ENCODE measurements at regions not wholly inside any gene's neighbourhood (a gene's known extent, or its start where the extent isn't known, plus 50 kb on each side); places are given as distances from the start of the nearest gene placed in this dataset.
A peak's percentile ranks its signal among the peaks of the same experiment; 100 is the strongest.

DNA sequence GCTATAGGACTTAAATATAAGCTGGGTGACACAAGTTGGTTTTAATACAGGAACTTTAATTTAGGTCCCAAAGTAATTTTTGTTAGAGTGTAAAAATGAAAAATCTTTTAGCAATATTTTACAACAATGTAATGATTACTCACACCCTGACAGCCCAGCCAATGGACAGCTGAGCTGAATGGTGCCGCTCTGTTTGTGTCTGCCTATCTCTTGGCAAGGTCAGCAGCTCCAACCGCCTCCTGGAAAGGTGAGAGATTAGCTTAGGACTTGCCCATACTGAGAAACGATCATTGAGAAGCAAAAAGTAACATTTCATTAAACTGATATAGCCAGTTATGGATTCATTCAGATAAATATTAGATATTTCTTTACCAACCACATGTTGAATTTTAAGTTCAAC, 463.6 kb upstream of the CD180 start:
- DNase-seq: no peak
- WGBS: 60% methylated on average over 3 of the region's 3 CpGs
- Histone ChIP-seq H3K27me3 (ENCODE audit: control insufficient read depth, insufficient read depth) (no peaks in the 10 kb centered on the region), H3K9me3 (ENCODE audit: control insufficient read depth, low read length) (no peaks in the 10 kb centered on the region), H3K4me1 (ENCODE audit: control insufficient read depth, insufficient read depth, low read length) (no peaks in the 10 kb centered on the region), H3K4me3 (ENCODE audit: low read length) (no peak overlapping the region), H3K27ac (ENCODE audit: low read length) (no peak overlapping the region)
- intact Hi-C loops (cut with DNase I): no loop called here
- no peak for ATAC-seq

DNA sequence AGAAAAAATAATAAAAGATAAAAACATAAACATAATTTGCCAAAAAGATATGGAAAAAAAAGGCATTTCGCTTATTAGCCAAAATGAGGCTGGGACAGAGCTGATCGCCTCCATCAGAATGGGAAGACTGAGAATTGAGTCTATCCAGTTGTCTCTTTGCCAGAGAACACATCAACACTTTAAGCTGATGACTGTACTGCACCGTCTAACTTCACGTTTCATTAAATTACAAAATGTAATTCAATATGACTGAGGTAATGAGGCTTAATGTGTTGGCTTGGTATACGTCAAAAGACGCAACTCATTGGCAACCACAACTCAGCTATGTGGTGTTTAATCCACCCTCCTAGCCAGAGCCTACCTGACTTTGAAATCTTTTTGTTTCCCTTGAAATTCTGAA, 462.7 kb upstream of the CD180 start:
- ATAC-seq: peak; percentile 73 to 95
- 46% methylated on average over 6 of the region's 6 CpGs for WGBS
- no peak for DNase-seq
- H3K27me3 ChIP-seq (ENCODE audit: control insufficient read depth, insufficient read depth): no peaks in the 10 kb centered on the region
- intact Hi-C loops (cut with DNase I): no loop called here
- H3K4me3 ChIP-seq (ENCODE audit: low read length): no peak overlapping the region
- no peak overlapping the region for H3K27ac ChIP-seq (ENCODE audit: low read length)
- no peaks in the 10 kb centered on the region for H3K9me3 ChIP-seq (ENCODE audit: control insufficient read depth, low read length)
- no peaks in the 10 kb centered on the region for H3K4me1 ChIP-seq (ENCODE audit: control insufficient read depth, insufficient read depth, low read length)

DNA sequence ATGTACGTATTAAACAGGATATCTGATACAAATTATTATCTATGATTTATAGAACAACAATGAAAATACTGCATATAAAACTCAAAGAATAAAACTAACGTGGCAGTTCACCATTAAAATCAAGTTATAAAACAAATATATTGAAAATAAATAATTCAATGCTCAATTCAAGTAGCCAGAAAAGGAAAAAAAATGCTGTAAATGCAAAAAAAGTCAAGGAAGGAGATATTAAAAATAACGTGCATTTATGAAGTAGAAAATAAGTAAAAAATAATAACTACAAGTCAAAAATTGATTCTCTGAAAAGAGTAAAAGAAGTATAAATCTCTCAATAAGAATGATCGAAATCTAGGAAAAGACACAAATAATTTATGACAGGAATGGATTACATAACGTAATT, 460.5 kb upstream of the CD180 start:
- no peak overlapping the region for H3K4me3 ChIP-seq (ENCODE audit: low read length)
- ATAC-seq: no peak

DNA sequence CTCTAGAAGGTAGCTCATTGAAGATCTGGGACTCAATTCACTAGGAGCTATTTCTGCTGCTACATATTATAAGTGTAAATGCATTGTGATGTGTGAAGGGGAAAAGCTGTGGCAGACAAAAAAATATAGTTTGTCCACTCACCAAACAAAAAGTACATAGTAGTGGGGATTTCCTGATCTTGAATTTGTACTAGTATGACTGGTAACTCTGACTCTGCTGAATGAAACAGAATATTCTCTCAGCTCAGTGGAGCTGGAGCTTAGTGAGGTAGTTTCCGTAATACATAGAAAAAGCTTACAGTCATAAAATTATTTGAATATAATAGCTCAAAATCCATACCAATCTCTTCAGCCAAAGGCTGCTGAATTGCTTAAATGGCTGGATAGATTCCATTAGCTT, 455.6 kb upstream of the CD180 start:
- Histone ChIP-seq H3K9me3 (ENCODE audit: control insufficient read depth, low read length) (no peaks in the 10 kb centered on the region), H3K4me3 (ENCODE audit: low read length) (no peak overlapping the region), H3K27me3 (ENCODE audit: control insufficient read depth, insufficient read depth) (no peaks in the 10 kb centered on the region), H3K27ac (ENCODE audit: low read length) (no peak overlapping the region), H3K4me1 (ENCODE audit: control insufficient read depth, insufficient read depth, low read length) (peaks cover 3% of the 10 kb centered on the region)
- DNase-seq: no peak
- no peak for ATAC-seq
- 62% methylated on average over 1 of the region's 1 CpG for WGBS
- intact Hi-C loops (cut with DNase I): no loop called here

More for the DNA sequence above, 460.5 kb upstream of the CD180 start:
- H3K4me1 ChIP-seq (ENCODE audit: control insufficient read depth, insufficient read depth, low read length): no peaks in the 10 kb centered on the region
- H3K27me3 ChIP-seq (ENCODE audit: control insufficient read depth, insufficient read depth): no peaks in the 10 kb centered on the region
- intact Hi-C loops (cut with DNase I): no loop called here
- no peaks in the 10 kb centered on the region for H3K9me3 ChIP-seq (ENCODE audit: control insufficient read depth, low read length)
- no peak overlapping the region for H3K27ac ChIP-seq (ENCODE audit: low read length)
- 87% methylated on average over 5 of the region's 5 CpGs for WGBS
- no peak for DNase-seq

DNA sequence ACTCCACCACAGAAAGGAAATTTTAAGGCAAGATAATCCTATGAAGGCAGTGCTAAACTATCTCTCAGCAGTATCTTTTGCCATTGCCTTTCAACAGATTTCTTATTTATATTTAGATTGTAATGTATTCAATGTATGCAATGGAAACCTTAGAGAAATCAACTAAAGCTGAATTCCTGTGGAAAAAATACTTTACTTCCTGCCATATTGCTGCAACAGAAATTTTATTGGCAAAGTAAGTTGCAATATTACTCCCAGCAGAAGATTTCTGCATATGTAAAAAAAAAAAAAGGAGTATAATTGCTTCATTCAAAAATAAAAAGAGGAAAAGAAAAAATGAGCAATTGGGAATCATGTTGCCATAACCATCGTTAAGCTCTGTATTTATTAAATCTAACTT, 454.6 kb upstream of the CD180 start:
- H3K9me3 ChIP-seq (ENCODE audit: control insufficient read depth, low read length): no peaks in the 10 kb centered on the region
- WGBS: 55% methylated on average over 1 of the region's 1 CpG
- H3K27ac ChIP-seq (ENCODE audit: low read length): no peak overlapping the region
- no peaks in the 10 kb centered on the region for H3K27me3 ChIP-seq (ENCODE audit: control insufficient read depth, insufficient read depth)
- H3K4me1 ChIP-seq (ENCODE audit: control insufficient read depth, insufficient read depth, low read length): peaks cover 3% of the 10 kb centered on the region
- ATAC-seq: no peak
- intact Hi-C loops (cut with DNase I): no loop called here
- no peak for DNase-seq
- H3K4me3 ChIP-seq (ENCODE audit: low read length): no peak overlapping the region

DNA sequence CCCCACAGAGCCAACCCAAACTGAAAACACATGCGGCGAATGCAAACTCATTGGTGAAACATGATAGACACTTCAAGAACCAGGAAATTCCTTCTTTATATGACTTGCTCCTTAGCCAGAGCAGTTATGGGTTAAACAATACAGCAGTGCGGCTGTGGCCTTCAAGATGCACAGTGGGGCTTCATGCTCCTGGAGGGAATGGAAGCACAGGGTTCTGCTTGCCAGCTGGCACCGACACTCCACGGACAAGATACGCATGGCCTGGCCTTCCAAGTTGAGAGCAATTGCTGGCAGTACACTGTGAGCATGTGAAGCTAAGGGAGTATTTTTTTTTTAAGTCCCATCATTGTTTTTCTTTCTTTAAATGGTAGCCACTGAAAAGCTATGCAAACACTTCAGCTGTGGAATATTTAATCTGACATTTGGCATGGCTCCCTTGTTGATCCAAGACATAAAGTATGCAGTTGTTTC, 451.6 kb upstream of the CD180 start:
- peak overlapping the region; percentile 56 for H3K27ac ChIP-seq (ENCODE audit: low read length)
- peaks cover 3% of the 10 kb centered on the region for H3K4me1 ChIP-seq (ENCODE audit: control insufficient read depth, insufficient read depth, low read length)

DNA sequence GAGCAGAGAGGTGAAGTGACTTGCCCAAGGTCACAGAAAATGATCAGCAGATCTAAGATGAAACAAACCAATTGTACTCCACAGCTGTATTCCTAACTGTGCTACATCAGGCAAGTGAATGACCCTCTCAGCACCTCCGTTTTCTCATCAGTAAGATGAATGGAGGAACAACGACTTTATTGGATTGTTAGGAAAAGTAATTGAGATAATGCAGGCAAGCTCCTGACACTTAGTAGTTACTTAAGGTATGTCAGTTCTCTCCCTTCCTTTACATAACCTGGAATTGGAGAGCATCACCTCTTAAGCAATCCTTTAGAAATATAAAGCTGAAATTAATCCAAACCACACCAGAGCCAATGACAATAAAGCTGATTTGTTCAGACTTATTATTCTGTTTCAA, 451.2 kb upstream of the CD180 start:
- ATAC-seq (no peak), DNase-seq (no peak)
- peak overlapping the region; percentile 56 for H3K27ac ChIP-seq (ENCODE audit: low read length)
- intact Hi-C loops (cut with DNase I): no loop called here
- 68% methylated on average over 2 of the region's 2 CpGs for WGBS
- H3K4me3 ChIP-seq (ENCODE audit: low read length): no peak overlapping the region
- no peaks in the 10 kb centered on the region for H3K27me3 ChIP-seq (ENCODE audit: control insufficient read depth, insufficient read depth)
- peaks cover 3% of the 10 kb centered on the region for H3K4me1 ChIP-seq (ENCODE audit: control insufficient read depth, insufficient read depth, low read length)
- H3K9me3 ChIP-seq (ENCODE audit: control insufficient read depth, low read length): no peaks in the 10 kb centered on the region

More for the DNA sequence above, 451.6 kb upstream of the CD180 start:
- DNase-seq (peak; percentile 84 to 97 (median 93)), ATAC-seq (peak; percentile 96 to 99)
- intact Hi-C loops (cut with DNase I): no loop called here
- Histone ChIP-seq H3K4me3 (ENCODE audit: low read length) (no peak overlapping the region), H3K9me3 (ENCODE audit: control insufficient read depth, low read length) (no peaks in the 10 kb centered on the region), H3K27me3 (ENCODE audit: control insufficient read depth, insufficient read depth) (no peaks in the 10 kb centered on the region)
- 35% methylated on average over 6 of the region's 6 CpGs for WGBS

DNA sequence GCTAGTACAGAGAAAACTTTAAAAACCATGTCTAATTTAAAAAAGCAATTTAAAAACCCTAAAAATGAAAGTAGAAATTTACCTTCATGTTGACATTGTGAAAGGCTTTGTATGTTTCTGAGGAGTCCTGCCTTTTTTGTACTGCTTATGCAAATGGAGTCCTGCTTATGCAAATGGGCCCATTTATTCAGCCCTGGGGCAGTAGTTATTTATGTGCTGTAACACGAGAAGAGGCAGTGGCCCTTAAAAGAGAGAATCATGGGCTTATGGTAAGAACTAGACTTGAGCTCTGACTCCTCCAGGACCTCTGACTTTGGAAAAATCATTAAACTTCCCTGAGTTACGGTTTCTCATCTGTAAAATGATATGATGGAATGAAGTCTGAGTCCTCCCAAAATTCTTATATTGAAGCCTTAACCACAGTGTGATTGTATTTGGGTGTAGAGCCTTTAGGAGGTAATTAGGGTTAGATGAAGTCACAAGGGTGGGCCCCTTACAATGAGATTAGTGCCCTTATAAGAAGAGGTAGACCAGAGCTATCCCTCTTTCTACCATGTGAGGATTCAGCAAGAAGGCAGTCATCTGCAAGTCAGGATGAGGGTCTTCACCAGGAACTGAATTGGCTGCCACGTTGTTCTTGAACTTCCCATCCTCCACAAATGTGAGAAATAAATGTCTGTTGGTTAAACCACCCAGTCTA, 447.8 kb upstream of the CD180 start:
- intact Hi-C loops (cut with DNase I): no loop called here
- no peak overlapping the region for H3K27ac ChIP-seq (ENCODE audit: low read length)
- 93% methylated on average over 3 of the region's 3 CpGs for WGBS

DNA sequence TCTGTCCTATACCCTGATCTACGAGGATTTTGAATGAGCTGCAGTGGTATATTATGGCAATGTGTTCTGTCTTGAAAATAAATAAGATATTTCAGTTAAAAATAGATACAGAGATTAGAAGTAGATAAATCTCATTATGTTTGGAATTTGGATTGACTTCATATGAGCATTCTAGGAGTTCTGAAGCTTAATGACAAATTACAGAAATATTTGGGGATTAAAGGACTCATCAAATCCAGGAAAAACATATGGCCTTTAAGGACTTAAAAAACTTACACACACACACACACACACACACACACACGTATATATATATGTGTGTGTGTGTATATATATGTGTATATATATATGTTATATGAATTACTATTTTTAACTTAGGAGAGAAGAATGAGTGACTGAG, 446.9 kb upstream of the CD180 start:
- WGBS: 60% methylated on average over 2 of the region's 2 CpGs
- Histone ChIP-seq H3K4me1 (ENCODE audit: control insufficient read depth, insufficient read depth, low read length) (peaks cover 4% of the 10 kb centered on the region), H3K4me3 (ENCODE audit: low read length) (no peak overlapping the region), H3K27ac (ENCODE audit: low read length) (no peak overlapping the region), H3K27me3 (ENCODE audit: control insufficient read depth, insufficient read depth) (no peaks in the 10 kb centered on the region), H3K9me3 (ENCODE audit: control insufficient read depth, low read length) (no peaks in the 10 kb centered on the region)
- DNase-seq: no peak
- ATAC-seq: no peak
- intact Hi-C loops (cut with DNase I): no loop called here

More for the DNA sequence above, 447.8 kb upstream of the CD180 start:
- no peak overlapping the region for H3K4me3 ChIP-seq (ENCODE audit: low read length)
- ATAC-seq (no peak), DNase-seq (no peak)
- peaks cover 7% of the 10 kb centered on the region for H3K4me1 ChIP-seq (ENCODE audit: control insufficient read depth, insufficient read depth, low read length)
- no peaks in the 10 kb centered on the region for H3K27me3 ChIP-seq (ENCODE audit: control insufficient read depth, insufficient read depth)
- no peaks in the 10 kb centered on the region for H3K9me3 ChIP-seq (ENCODE audit: control insufficient read depth, low read length)

DNA sequence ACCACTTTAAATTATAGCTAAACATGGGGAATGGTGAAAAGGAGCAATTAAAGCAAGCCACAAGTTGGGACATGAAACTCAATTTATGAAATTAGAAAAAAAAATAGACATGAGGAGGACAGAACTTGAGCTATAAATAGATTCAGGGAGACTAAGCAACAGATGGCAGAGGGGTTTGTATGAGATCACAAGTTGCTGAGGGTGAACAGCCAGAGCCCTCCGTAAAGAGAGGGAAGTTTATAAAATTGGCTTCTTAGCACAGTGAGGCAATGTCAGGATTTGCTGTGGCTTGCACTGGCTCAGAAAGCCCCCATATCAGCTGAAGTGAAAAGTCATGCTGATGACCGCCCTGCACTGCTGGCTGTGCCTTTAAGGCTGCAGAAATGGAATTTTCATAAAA, 443.4 kb upstream of the CD180 start:
- intact Hi-C loops (cut with DNase I): no loop called here
- WGBS: 40% methylated on average over 2 of the region's 2 CpGs

DNA sequence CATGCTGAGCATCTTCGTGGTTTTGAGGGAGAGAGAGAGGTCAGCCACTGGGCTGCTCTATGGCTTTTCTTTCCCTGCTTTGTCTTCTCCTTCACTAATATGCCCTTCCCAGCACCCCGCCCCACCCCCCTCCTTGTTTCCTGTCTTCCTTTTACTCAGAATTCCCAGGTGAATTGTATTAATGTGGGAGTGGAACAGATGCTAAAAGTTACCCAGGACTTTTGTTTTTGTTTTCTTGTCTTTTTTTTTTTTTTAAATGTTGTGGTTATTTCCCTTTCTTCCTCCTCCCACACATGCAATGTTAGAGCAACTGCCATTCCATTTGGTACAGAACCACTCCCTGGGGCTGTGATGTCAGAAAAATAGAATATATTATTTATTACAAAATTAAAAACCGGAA, 442.7 kb upstream of the CD180 start:
- Histone ChIP-seq H3K27me3 (ENCODE audit: control insufficient read depth, insufficient read depth) (no peaks in the 10 kb centered on the region), H3K27ac (ENCODE audit: low read length) (no peak overlapping the region), H3K4me1 (ENCODE audit: control insufficient read depth, insufficient read depth, low read length) (peaks cover 4% of the 10 kb centered on the region), H3K4me3 (ENCODE audit: low read length) (no peak overlapping the region), H3K9me3 (ENCODE audit: control insufficient read depth, low read length) (no peaks in the 10 kb centered on the region)
- ATAC-seq (no peak), DNase-seq (peak in 1 of 3 donors; percentile 65)
- 55% methylated on average over 3 of the region's 3 CpGs for WGBS
- intact Hi-C loops (cut with DNase I): no loop called here

More for the DNA sequence above, 443.4 kb upstream of the CD180 start:
- Histone ChIP-seq H3K27me3 (ENCODE audit: control insufficient read depth, insufficient read depth) (no peaks in the 10 kb centered on the region), H3K9me3 (ENCODE audit: control insufficient read depth, low read length) (no peaks in the 10 kb centered on the region), H3K4me1 (ENCODE audit: control insufficient read depth, insufficient read depth, low read length) (peaks cover 4% of the 10 kb centered on the region), H3K4me3 (ENCODE audit: low read length) (no peak overlapping the region), H3K27ac (ENCODE audit: low read length) (peak overlapping the region; percentile 27)
- peak; percentile 76 for ATAC-seq
- peak; percentile 17 to 53 (median 53) for DNase-seq

Measured in right cardiac atrium (tissue), 5 donors.